ENCODE measurements at regions not wholly inside any gene's neighbourhood (a gene's known extent, or its start where the extent isn't known, plus 50 kb on each side); places are given as distances from the start of the nearest gene placed in this dataset.
A peak's percentile ranks its signal among the peaks of the same experiment; 100 is the strongest.

- no peak for DNase-seq
Observed at GRCh38 chr5:116652903-116653302, 78.3 kb upstream of the SEMA6A start.

GRCh38 chr5:116652196-116652729, 77.6 kb upstream of the SEMA6A start:
- peak; percentile 77 for DNase-seq

DNA sequence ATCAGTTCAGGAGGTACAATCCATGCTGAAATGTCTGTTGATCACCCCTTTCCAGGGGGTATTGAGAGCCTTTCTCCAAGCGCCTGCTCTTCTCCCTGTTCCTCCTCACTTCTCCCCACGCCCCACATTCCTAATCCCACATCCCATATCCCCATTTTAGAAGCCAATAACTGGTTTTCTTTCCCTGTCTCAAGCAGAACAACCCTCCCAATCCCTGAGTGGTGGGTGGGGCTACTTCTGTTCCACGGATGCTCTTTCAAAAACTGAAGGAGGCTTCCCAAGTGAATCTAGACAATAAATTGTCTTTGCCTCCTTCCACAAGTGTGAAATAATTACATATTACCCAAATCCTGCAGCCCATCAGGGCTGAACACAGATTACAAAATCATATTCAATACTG, 77.0 kb upstream of the SEMA6A start:
- no peak for DNase-seq

DNA sequence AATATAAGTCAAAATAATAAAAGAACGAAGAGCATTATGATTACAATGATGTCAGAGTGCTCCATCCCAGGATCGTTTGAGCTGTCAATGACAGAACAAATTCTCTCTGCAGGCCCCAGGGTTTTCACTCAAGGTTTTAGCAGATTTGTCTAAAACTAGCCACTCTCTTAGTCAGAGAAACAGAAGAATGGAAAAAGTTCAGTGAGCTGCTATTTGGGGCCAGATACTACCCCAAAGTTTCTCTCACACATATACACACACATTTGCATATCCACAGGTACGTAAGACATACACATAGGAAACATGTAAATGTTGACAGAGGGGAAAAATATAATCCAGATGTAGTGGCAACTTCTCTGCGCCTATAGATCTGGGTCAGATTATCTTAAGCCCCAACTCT, 76.3 kb upstream of the SEMA6A start:
- DNase-seq = no peak

DNA sequence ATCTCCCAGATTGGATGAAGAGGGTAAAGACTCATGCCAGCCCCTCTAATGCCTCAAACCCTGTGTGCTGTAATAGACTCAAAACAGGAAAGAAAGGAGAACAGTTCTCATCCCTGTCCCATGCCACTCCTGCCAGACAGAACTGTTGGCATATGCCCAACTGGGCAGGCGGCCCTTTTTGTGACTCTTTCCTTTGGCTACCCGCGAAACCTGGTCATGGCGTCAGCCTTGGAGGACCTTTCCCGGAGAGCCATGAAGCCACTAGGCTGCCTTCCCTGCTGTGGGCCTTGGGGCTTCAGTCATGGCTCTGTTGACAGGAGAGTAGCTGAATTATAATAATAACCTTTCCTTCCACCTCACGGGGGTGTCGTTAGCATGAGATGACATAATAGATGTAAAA, 75.9 kb upstream of the SEMA6A start:
- DNase-seq = no peak

GRCh38 chr5:116646611-116647289, 72.1 kb upstream of the SEMA6A start:
- DNase-seq = no peak

- no peak for DNase-seq
Observed at GRCh38 chr5:116645627-116646026, 71.0 kb upstream of the SEMA6A start.

DNA sequence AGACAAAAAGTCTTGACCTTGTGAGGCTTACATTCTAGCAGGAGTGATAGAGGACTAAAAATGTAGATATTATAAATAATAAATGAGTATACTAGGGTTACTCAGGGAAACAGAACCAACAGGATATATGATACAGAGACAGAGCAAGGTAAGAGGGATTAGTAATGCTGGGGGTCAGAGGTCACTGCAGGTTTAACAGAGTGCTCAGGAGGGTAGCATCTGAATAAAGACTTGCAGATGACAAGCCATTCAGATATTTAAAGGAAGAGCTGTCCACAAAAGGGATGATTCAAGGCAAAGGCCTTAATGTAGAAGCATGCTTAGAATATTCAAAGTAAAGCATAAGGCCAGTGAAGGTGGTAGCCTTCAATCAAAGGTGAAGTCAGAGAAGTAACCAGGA, 65.6 kb upstream of the SEMA6A start:
- no peak for DNase-seq

DNA sequence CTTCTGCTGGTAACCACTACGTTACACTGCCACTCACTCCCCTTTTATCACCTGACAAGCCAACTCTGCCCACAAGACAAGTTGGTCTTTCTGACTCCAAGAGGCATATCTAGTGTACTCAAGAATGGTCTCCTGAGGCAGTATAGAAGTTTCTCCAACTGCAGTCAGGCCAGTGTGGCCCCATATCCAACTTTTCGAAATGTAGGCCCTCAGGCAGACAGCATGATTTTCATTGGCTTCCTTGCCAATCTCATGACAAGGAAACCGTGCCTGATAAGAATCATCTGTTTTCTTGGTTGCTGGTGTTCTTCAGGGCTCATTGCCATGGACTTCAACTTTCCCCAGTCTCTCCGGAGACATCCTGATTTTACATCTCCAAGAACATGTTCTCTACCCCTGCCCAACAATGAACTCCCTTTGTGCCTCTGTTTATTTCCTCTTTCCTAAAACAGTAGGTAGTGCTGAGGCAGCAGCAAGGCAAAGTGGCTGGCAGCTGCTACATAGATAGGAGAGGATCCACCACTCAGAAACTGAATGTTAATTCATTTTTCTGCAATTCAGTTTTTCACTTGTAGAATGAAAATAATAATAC, 62.6 kb upstream of the SEMA6A start:
- DNase-seq = no peak

GRCh38 chr5:116632890-116633289, 58.3 kb upstream of the SEMA6A start:
- DNase-seq = no peak

- DNase-seq = no peak
Observed at GRCh38 chr5:116631147-116631546, 56.5 kb upstream of the SEMA6A start.

GRCh38 chr5:116629168-116629567, 54.5 kb upstream of the SEMA6A start:
- no peak for DNase-seq

GRCh38 chr5:116626945-116627679, 52.5 kb upstream of the SEMA6A start:
- no peak for DNase-seq

GRCh38 chr5:116626272-116626723, 51.7 kb upstream of the SEMA6A start:
- DNase-seq = peak; percentile 86

Data from left hindlimb (tissue), 1 donor.